RWPE2 (cell line): ENCODE measurements at regions not wholly inside any gene's neighbourhood (a gene's known extent, or its start where the extent isn't known, plus 50 kb on each side); places are given as distances from the start of the nearest gene placed in this dataset.

ENCODE experiments used
- ATAC-seq: fragments of 200-7000 bp; cut with Tn5 transposase; 3 replicates; pipeline ENCODE4 v1.9.1; 2021; ENCODE audit warnings: low read depth
- DNase-seq: peaks from one replicate; pipeline ENCODE4 v3.0.0-alpha.2; 2020; ENCODE audit warnings: low spot score
- H3K27ac ChIP-seq: fragments of 450-650 bp; 2 replicates; pipeline ENCODE4 v1.5.1; 2017; ENCODE audit warnings: mild to moderate bottlenecking; ENCODE audit not compliant: poor library complexity, severe bottlenecking
- H3K27me3 ChIP-seq: fragments of 250-450 bp; sonication (Bioruptor Pico); 2 replicates; pipeline ENCODE4 v1.5.1; 2021; ENCODE audit warnings: mild to moderate bottlenecking, moderate library complexity; ENCODE audit not compliant: insufficient read depth, poor library complexity, severe bottlenecking
- H3K36me3 ChIP-seq: fragments of 250-450 bp; sonication (Bioruptor Pico); 2 replicates; pipeline ENCODE4 v1.5.1; 2020; ENCODE audit warnings: low read depth, mild to moderate bottlenecking, moderate library complexity
- H3K4me1 ChIP-seq: fragments of 250-450 bp; sonication (Bioruptor Pico); 2 replicates; pipeline ENCODE4 v1.5.1; 2021; ENCODE audit warnings: mild to moderate bottlenecking, moderate library complexity; ENCODE audit not compliant: insufficient read depth, poor library complexity, severe bottlenecking
- H3K4me3 ChIP-seq: fragments of 250-450 bp; sonication (Bioruptor Pico); 2 replicates; pipeline ENCODE4 v1.5.1; 2021; ENCODE audit warnings: mild to moderate bottlenecking, moderate library complexity; ENCODE audit not compliant: severe bottlenecking
- H3K9me3 ChIP-seq: fragments of 250-450 bp; sonication (Bioruptor Pico); 2 replicates; pipeline ENCODE4 v1.5.1; 2021; ENCODE audit warnings: mild to moderate bottlenecking, moderate library complexity; ENCODE audit not compliant: severe bottlenecking
- TF ChIP-seq, protein P1 (sequence below): fragments of 450-650 bp; IDR thresholded peaks from one replicate; pipeline ENCODE4 v1.5.1; 2017; ENCODE audit warnings: mild to moderate bottlenecking, moderate library complexity; ENCODE audit not compliant: poor library complexity, severe bottlenecking

DNA sequence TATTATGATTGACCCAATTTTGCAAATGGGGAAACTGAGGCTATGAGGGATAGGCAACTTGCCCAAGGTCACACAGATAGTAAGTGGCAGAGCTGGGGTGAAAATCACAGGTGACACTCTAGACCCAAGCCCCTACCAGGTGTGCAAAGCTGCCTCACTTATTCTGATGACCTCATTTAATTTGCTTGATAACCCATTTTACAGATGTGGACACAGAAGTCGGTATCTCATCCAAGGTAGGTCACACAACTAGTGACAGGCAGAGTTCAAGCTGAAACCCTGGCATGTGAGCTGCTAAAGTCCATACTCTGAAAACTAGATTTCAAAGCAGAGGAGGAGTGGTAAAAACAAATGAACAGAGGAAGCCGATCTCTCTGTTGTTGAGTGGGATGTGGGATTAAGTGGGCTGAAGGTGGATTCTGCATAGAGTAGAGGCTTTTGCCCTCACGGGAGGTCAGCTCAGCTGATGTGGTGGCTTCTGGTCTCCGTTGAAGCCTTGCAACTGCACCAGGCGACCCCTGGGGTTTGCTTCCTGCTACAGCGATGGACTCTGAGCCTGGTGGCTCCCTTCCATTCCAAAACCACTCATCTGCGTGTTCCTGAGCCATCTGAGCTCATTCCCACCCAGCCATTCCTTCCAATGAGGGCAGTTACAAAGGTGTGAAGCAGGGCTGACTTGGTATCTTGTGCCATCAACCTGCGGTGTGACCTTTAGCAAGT is 164.3 kb upstream of the FHL2 start:
- H3K4me3 ChIP-seq: no peak overlapping the region
- DNase-seq (no peak), ATAC-seq (no peak)
- H3K36me3 ChIP-seq: no peaks in the 10 kb centered on the region
- H3K4me1 ChIP-seq: no peaks in the 10 kb centered on the region
- no peaks in the 10 kb centered on the region for H3K9me3 ChIP-seq
- H3K27me3 ChIP-seq: no peaks in the 10 kb centered on the region
- TF ChIP-seq, protein P1, sequence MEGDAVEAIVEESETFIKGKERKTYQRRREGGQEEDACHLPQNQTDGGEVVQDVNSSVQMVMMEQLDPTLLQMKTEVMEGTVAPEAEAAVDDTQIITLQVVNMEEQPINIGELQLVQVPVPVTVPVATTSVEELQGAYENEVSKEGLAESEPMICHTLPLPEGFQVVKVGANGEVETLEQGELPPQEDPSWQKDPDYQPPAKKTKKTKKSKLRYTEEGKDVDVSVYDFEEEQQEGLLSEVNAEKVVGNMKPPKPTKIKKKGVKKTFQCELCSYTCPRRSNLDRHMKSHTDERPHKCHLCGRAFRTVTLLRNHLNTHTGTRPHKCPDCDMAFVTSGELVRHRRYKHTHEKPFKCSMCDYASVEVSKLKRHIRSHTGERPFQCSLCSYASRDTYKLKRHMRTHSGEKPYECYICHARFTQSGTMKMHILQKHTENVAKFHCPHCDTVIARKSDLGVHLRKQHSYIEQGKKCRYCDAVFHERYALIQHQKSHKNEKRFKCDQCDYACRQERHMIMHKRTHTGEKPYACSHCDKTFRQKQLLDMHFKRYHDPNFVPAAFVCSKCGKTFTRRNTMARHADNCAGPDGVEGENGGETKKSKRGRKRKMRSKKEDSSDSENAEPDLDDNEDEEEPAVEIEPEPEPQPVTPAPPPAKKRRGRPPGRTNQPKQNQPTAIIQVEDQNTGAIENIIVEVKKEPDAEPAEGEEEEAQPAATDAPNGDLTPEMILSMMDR: no peak
- H3K27ac ChIP-seq: no peak overlapping the region

DNA sequence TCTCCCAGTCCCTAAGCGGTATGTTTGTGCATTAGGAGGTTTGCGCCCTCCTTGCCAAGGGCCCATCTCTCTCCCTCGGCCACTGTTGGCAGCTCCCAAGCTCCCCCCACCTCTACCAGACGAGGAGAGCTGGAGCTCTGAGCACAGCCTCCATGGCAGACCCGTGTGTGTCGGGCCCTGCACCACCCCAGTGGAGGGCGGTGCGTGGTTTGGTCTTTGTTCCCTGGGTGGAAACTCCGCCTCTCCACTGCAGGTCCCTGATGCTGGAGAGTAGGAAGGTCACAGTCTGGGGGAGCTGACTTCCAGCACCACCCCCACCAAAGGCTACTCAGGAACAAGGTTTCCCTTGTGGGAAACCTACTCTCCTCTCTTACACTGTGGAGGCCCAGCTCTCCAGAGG is 162.6 kb upstream of the FHL2 start:
- ATAC-seq: no peak

DNA sequence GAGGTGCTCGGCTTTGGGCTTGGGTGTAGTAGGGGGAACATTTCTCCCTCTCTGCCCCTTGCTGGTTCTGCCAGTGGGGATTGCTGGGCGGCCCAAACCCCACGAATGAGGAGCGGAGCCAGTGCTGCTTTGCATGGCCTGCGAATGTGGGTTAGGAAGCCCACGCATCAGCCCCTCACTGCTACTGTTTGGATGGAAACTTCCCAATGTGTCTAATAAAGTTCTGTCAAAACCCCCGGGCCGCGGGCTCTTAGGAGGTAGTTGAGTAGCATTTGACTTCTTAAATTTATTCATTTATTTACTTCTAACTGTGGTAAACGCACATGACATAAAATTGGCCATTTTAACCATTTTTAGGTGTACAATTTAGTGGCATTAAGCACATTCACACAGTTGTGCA is 161.3 kb upstream of the FHL2 start:
- Histone ChIP-seq H3K36me3 (no peaks in the 10 kb centered on the region), H3K4me3 (no peak overlapping the region), H3K4me1 (no peaks in the 10 kb centered on the region), H3K9me3 (no peaks in the 10 kb centered on the region), H3K27me3 (no peaks in the 10 kb centered on the region), H3K27ac (no peak overlapping the region)
- no peak for ATAC-seq
- TF ChIP-seq, protein P1: no peak
- no peak for DNase-seq

More for the DNA sequence above, 162.6 kb upstream of the FHL2 start:
- Histone ChIP-seq H3K27ac (no peak overlapping the region), H3K9me3 (no peaks in the 10 kb centered on the region), H3K4me3 (no peak overlapping the region), H3K27me3 (no peaks in the 10 kb centered on the region), H3K4me1 (no peaks in the 10 kb centered on the region), H3K36me3 (no peaks in the 10 kb centered on the region)
- DNase-seq: no peak
- TF ChIP-seq, protein P1: no peak

DNA sequence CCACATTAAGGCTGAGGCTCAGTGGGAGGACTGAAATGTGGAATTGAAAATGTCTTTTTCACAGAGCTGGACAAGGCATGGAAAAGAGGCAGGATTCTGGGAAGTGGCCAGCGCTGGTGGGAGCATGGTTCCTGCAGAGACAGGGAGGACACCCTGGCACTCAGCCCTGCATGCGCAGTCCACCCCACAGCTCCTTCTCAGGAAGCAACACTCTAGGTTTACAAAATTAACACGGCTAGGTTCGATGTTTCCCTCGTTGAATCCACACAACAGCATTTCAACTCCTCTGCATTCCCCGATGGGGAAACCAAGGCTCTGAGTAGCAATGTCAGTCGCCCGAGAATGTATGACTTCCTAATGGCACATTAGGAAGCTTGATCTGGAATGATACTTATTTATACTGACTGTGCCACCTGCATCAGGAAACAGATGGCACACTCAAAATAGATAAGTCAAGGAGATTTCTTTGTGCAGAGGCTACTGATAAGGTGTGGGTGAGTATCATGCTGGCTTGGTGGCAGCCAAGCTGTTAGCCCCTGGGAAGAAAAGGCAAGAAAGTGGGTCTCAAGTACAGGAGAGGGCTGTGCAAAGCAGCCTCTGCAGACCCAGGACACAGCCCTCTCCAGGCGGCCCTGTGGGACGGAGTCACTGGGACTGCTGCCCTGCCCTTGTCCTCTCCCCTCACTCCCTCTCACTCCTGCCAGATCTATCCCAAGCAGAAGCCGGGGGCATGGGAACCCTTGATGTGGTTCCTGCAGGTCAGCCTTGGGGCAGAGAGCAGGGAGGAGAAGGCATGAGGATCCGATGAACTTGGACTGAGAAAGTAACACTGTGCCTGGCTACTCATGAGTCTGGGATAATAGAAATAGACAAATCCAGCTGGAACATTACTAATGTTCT is 158.4 kb upstream of the FHL2 start:
- Histone ChIP-seq H3K36me3 (no peaks in the 10 kb centered on the region), H3K4me3 (no peak overlapping the region), H3K4me1 (peaks cover 11% of the 10 kb centered on the region), H3K27me3 (no peaks in the 10 kb centered on the region), H3K9me3 (no peaks in the 10 kb centered on the region), H3K27ac (no peak overlapping the region)
- no peak; the same call in 2 of the 3 replicates for ATAC-seq
- TF ChIP-seq, protein P1: no peak
- no peak for DNase-seq
